Kasumi-1 (cell line): ENCODE measurements at regions not wholly inside any gene's neighbourhood (a gene's known extent, or its start where the extent isn't known, plus 50 kb on each side); places are given as distances from the start of the nearest gene placed in this dataset.
"Not testable (repeated sequence)": the region's sequence is repeated elsewhere in the genome, so short reads cannot be mapped to it uniquely, and the experiment has no call there.

Source experiments
- DNase-seq, 2 experiments: peaks; one replicate each; lab custom pipeline; 2025; lab: John Stamatoyannopoulos, UW

DNA sequence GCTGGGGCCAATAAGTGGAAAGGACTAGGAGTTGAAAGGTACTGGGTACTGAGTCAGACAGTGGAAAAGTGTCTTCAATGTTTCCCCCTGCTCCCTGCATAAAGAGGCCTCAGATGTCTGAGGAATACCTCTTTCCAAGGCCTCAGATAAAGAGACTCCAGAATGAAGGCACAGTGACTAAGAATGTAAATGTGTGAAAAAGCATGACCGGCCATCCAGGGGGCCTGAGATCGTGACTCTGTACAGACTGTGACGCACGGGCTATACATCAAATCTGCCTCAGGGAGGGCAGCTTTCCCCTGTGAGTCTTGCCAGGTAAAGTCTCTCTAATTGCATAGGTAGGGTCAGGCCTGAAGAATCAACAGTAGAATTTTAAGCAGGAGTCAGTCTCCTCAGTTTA lies 1690.5 kb downstream of the KCNT2 start:
- no peak for DNase-seq

GRCh38 chr1:194908643-194909042 lies 1699.6 kb downstream of the KCNT2 start:
- DNase-seq: no peak

DNA sequence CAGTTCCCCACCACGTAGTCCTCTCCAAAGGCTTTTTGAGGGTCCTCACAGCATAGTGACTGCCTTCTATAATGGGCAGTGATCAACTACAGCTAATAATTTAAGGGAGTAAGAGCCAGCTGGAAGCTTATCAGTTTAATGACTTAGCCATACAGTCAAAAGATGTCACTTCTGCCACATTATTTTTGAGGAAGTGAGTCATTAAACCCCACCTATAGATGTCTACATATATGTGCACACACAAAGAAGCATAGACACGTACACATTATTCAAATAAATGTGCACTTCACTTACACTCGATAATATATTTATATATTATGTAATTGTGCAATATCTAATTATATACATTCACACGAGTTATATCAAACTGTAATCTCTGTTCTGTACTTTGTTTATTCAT lies 1704.7 kb downstream of the KCNT2 start:
- DNase-seq: no peak

DNA sequence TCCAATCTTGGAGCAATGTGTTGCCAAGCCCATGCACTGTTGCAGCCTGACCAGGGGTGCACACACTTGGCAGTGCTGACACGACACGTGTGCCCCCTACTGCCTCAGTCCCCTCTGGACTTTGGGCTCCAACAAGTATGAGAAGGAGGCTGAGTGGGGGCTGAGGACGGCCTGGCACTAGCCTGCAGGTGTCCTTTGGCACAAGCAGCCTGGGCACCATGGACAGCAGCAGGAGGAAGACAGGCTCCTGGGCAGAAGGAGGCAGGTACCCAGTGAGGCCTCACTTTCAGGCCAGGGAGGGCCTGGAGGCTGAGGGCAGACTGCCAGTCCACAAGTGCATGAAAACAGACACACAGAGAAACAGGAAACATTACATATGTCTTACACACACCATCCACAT lies 1702.9 kb upstream of the B3GALT2 start:
- peak in 1 of 2 experiments; percentile 17 for DNase-seq

DNA sequence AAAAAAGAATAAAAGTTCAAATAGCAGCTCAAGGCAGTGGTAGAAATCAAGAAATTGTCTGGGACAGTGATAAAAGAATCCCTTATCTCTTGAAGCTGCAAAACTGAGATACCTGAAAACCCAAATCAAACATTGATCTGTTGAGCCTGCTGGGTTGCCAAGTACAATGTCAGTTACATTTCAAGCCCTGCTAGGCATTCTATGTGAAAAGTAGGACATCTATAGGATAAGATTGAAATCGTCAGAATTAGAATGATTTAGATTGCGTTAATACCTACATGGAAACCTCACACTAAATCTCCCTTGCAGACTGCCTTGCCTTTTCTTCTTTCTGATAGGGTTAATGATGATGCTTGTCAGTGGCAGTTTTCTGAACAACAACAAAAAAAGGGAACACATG lies 1684.4 kb upstream of the B3GALT2 start:
- DNase-seq: peak in 1 of 2 experiments; percentile 10

- DNase-seq: no peak
Measured at GRCh38 chr1:194866153-194866552, 1679.7 kb upstream of the B3GALT2 start.

- DNase-seq: no peak
Measured at GRCh38 chr1:194865383-194865782, 1679.0 kb upstream of the B3GALT2 start.

DNA sequence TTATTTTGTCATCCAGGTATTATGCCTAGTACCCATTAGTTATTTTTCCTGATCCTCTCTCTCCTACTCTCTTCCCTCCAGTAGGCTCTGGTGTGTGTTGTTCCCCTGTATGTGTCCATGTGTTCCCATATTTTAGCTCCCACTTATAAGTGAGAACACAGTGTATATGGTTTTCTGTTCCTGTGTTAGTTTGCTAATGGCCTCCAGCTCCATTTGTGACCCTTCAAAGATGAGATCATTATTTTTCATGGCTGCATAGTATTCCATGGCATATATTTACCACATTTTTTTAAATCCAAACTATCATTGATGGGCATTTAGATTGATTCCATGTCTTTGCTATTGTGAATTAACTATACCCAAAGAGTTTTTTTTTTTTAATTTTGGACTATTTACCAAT lies 1675.7 kb upstream of the B3GALT2 start:
- DNase-seq: no peak

- no peak for DNase-seq
Measured at GRCh38 chr1:194860248-194861201, 1674.1 kb upstream of the B3GALT2 start.

- DNase-seq: not testable (repeated sequence)
Measured at GRCh38 chr1:194859481-194860154, 1673.2 kb upstream of the B3GALT2 start.

DNA sequence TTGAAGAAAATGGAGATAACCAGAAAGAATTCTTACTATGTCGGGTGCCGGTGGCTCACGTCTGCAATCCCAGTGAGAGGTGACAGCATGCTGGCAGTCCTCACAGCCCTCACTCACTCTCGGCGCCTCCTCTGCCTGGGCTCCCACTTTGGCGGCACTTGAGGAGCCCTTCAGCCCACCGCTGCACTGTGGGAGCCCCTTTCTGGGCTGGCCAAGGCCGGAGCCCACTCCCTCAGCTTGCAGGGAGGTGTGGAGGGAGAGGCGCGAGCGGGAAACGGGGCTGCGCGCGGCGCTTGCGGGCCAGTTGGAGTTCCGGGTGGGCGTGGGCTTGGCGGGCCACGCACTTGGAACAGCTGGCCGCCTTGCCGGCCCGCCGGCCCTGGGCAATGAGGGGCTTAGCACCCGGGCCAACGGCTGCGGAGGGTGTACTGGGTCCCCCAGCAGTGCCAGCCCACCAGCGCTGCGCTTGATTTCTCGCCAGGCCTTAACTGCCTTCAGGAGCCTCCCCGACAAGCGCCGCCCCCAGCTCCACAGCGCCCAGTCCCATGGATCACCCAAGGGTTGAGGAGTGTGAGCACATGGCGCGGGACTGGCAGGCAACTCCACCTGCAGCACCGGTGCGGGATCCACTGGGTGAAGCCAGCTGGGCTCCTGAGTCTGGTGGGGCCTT lies 1672.5 kb upstream of the B3GALT2 start:
- DNase-seq: not testable (repeated sequence)

GRCh38 chr1:194857413-194857812 lies 1671.0 kb upstream of the B3GALT2 start:
- no peak for DNase-seq

- DNase-seq: no peak
Measured at GRCh38 chr1:194848846-194849245, 1662.4 kb upstream of the B3GALT2 start.

- no peak for DNase-seq
Measured at GRCh38 chr1:194846488-194846887, 1660.1 kb upstream of the B3GALT2 start.

- DNase-seq: no peak
Measured at GRCh38 chr1:194843077-194843476, 1656.7 kb upstream of the B3GALT2 start.

GRCh38 chr1:194833111-194833510 lies 1646.7 kb upstream of the B3GALT2 start:
- no peak for DNase-seq

- not testable (repeated sequence) for DNase-seq
Measured at GRCh38 chr1:194831595-194831994, 1645.2 kb upstream of the B3GALT2 start.

- DNase-seq: no peak
Measured at GRCh38 chr1:194830387-194830786, 1644.0 kb upstream of the B3GALT2 start.

GRCh38 chr1:194829492-194829891 lies 1643.1 kb upstream of the B3GALT2 start:
- DNase-seq: no peak

DNA sequence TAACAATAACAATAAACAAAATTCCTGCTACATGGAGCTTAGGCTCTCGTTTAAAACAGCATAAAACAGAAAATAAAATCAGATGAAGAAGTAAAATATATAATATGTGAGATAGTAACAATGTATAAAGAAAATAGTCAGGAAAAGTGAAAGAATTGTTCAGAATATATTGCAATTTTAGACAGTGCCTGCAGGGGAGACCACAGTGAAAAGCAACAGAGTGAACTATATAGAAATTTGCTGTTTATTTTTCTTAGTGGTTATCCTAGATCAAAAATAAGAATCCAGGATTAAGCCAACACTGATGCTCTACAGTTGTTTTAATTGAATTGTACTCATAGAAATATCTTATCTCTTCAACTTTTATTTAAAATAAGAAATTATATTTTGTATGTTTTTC lies 1639.0 kb upstream of the B3GALT2 start:
- DNase-seq: peak in 1 of 2 experiments; percentile 23

- no peak for DNase-seq
Measured at GRCh38 chr1:194821091-194821490, 1634.7 kb upstream of the B3GALT2 start.

DNA sequence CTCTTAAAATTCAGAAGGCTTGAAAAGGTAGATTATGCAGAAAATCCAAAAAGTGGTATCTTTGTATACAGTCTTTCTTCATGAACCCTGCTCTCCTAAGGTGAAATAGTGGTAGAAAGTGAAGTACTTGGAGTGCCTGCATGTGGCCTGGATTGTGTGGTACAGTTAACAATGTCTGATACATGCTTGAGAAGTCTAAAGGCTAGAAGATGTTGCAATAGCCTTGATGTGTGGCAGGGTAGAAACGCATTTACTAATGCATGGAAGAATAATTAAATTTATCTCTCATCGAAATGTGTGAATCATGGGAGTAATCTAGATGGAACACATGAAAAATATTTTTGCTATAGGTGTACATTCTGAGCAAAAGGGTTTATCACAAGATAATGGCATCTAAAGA lies 1632.3 kb upstream of the B3GALT2 start:
- no peak for DNase-seq

GRCh38 chr1:194816859-194817258 lies 1630.4 kb upstream of the B3GALT2 start:
- no peak for DNase-seq
